OCI-LY3 (cell line): ENCODE measurements at regions not wholly inside any gene's neighbourhood (a gene's known extent, or its start where the extent isn't known, plus 50 kb on each side); places are given as distances from the start of the nearest gene placed in this dataset.

Source experiments
- H2AFZ ChIP-seq: fragments of 200-600, 300-600 bp; shearing (Covaris generic); 2 replicates; pipeline ENCODE4 v1.6.0; 2014; ENCODE audit warnings: antibody characterized with exemption, low read depth, low read length
- H3K27ac ChIP-seq: fragments of 200-600, 300-600 bp; sonication (generic); 2 replicates; pipeline ENCODE4 v1.5.1; 2014; ENCODE audit warnings: mild to moderate bottlenecking, low read length, moderate library complexity, mixed read lengths
- H3K27me3 ChIP-seq: fragments of 200-600, 300-600 bp; sonication (generic); 2 replicates; pipeline ENCODE4 v1.6.1; 2014; ENCODE audit warnings: low read depth, low read length, mixed read lengths
- H3K36me3 ChIP-seq: fragments of 200-600, 300-600 bp; sonication (generic); replicated peaks from 2 replicates; pipeline ENCODE3; 2014; ENCODE audit warnings: low read depth, low read length, mixed read lengths
- H3K4me1 ChIP-seq: fragments of 300-600, 200-600 bp; sonication (generic); 2 replicates; pipeline ENCODE4 v1.6.1; 2014; ENCODE audit warnings: low read length, mixed read lengths
- H3K4me2 ChIP-seq: fragments of 200-600, 300-600 bp; sonication (generic); 2 replicates; pipeline ENCODE4 v1.6.1; 2014; ENCODE audit warnings: low read length, mixed read lengths
- H3K4me3 ChIP-seq: fragments of 300-600, 200-600 bp; sonication (generic); 2 replicates; pipeline ENCODE4 v1.5.1; 2014; ENCODE audit warnings: antibody characterized with exemption, mild to moderate bottlenecking, low read length, moderate library complexity
- H3K79me2 ChIP-seq: fragments of 300-600, 200-600 bp; shearing (Covaris generic); 2 replicates; pipeline ENCODE4 v1.6.1; 2014; ENCODE audit warnings: mild to moderate bottlenecking, low read length, mixed read lengths
- H3K9ac ChIP-seq: fragments of 300-600, 200-600 bp; shearing (Covaris generic); 2 replicates; pipeline ENCODE4 v1.6.0; 2014; ENCODE audit warnings: mild to moderate bottlenecking, low read length, moderate library complexity
- H3K9me3 ChIP-seq: fragments of 200-600, 300-600 bp; shearing (Covaris generic); 2 replicates; pipeline ENCODE4 v1.6.1; 2014; ENCODE audit warnings: low read length, mixed read lengths; ENCODE audit not compliant: insufficient read depth
- H4K20me1 ChIP-seq: fragments of 200-600, 300-600 bp; sonication (generic); 2 replicates; pipeline ENCODE4 v1.6.1; 2016; ENCODE audit warnings: low read length, mixed read lengths; ENCODE audit not compliant: insufficient read depth
- EZH2phosphoT487 ChIP-seq: fragments of 200-600 bp; shearing (Covaris generic); IDR thresholded peaks from 2 replicates; pipeline ENCODE4 v1.6.1; 2018; ENCODE audit warnings: antibody characterized with exemption, mixed run types, low read depth
- TF ChIP-seq, protein P1 (sequence below): fragments of 200-600, 300-600 bp; sonication (generic); IDR thresholded peaks from 2 replicates; pipeline ENCODE4 v1.5.1; 2014; ENCODE audit warnings: antibody characterized with exemption, low read length, low read depth

DNA sequence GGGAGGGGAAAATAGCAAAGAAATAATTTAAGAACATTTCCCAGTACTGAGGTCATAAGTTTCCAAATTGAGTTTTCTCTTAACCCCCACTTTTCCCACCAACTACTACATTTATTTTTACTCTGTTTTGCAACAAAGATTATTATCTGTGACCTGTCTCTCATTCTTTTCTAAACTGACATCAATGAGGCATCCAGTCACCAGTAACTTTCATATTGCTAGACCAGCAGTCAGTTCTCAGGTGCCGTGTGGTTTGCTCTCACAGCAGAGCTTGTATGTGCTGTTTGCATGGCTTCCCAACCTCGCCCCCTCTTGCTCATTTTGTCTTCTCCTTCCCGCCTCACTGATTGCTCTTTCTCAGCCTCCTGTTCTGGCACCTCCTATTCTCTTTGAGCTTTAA, 1091.3 kb downstream of the TBC1D22A start:
- no peaks in the 10 kb centered on the region for H3K36me3 ChIP-seq
- H3K79me2 ChIP-seq: no peaks in the 10 kb centered on the region
- TF ChIP-seq EZH2phosphoT487: no peak
- TF ChIP-seq, protein P1, sequence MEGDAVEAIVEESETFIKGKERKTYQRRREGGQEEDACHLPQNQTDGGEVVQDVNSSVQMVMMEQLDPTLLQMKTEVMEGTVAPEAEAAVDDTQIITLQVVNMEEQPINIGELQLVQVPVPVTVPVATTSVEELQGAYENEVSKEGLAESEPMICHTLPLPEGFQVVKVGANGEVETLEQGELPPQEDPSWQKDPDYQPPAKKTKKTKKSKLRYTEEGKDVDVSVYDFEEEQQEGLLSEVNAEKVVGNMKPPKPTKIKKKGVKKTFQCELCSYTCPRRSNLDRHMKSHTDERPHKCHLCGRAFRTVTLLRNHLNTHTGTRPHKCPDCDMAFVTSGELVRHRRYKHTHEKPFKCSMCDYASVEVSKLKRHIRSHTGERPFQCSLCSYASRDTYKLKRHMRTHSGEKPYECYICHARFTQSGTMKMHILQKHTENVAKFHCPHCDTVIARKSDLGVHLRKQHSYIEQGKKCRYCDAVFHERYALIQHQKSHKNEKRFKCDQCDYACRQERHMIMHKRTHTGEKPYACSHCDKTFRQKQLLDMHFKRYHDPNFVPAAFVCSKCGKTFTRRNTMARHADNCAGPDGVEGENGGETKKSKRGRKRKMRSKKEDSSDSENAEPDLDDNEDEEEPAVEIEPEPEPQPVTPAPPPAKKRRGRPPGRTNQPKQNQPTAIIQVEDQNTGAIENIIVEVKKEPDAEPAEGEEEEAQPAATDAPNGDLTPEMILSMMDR: no peak
- H2AFZ ChIP-seq: no peak overlapping the region; the same call in 1 of the 2 replicates
- no peak overlapping the region for H3K4me2 ChIP-seq
- peaks cover 6% of the 10 kb centered on the region; the same call in 1 of the 2 replicates for H3K4me1 ChIP-seq
- H3K27me3 ChIP-seq: 0 out of 2 replicates have a peak, but pooled peaks cover 4% of the 10 kb centered on the region
- H3K4me3 ChIP-seq: no peak overlapping the region
- H3K9me3 ChIP-seq: 0 out of 2 replicates have a peak, but pooled peaks cover 3% of the 10 kb centered on the region
- H3K27ac ChIP-seq: no peak overlapping the region
- no peaks in the 10 kb centered on the region for H4K20me1 ChIP-seq
- no peak overlapping the region for H3K9ac ChIP-seq

GRCh38 chr22:47851586-47851985, 1089.1 kb downstream of the TBC1D22A start:
- TF ChIP-seq EZH2phosphoT487: no peak
- TF ChIP-seq, protein P1: no peak
- Histone ChIP-seq H3K4me2 (no peak overlapping the region), H3K79me2 (no peaks in the 10 kb centered on the region), H3K9me3 (no peaks in the 10 kb centered on the region), H3K36me3 (no peaks in the 10 kb centered on the region), H3K27ac (no peak overlapping the region), H4K20me1 (no peaks in the 10 kb centered on the region), H2AFZ (no peak overlapping the region), H3K27me3 (0 out of 2 replicates have a peak, but pooled peaks cover 4% of the 10 kb centered on the region), H3K9ac (no peak overlapping the region), H3K4me1 (peaks cover 18% of the 10 kb centered on the region), H3K4me3 (no peak overlapping the region)

- H3K9me3 ChIP-seq: no peaks in the 10 kb centered on the region
- no peak overlapping the region for H3K9ac ChIP-seq
- 0 out of 2 replicates have a peak, but pooled peaks cover 4% of the 10 kb centered on the region for H3K27me3 ChIP-seq
- no peak overlapping the region for H3K4me2 ChIP-seq
- H2AFZ ChIP-seq: no peak overlapping the region
- no peaks in the 10 kb centered on the region for H3K79me2 ChIP-seq
- no peak overlapping the region for H3K27ac ChIP-seq
- peaks cover 18% of the 10 kb centered on the region for H3K4me1 ChIP-seq
- no peak for TF ChIP-seq EZH2phosphoT487
- TF ChIP-seq, protein P1: no peak
- no peaks in the 10 kb centered on the region for H3K36me3 ChIP-seq
- no peaks in the 10 kb centered on the region for H4K20me1 ChIP-seq
- no peak overlapping the region for H3K4me3 ChIP-seq
Measured at GRCh38 chr22:47850644-47851151, 1088.2 kb downstream of the TBC1D22A start.

GRCh38 chr22:47849576-47849975, 1087.1 kb downstream of the TBC1D22A start:
- no peak for TF ChIP-seq EZH2phosphoT487
- TF ChIP-seq, protein P1: no peak
- H4K20me1 ChIP-seq: no peaks in the 10 kb centered on the region

More at GRCh38 chr22:47849576-47849975, 1087.1 kb downstream of the TBC1D22A start:
- no peaks in the 10 kb centered on the region for H3K9me3 ChIP-seq
- H3K4me1 ChIP-seq: peaks cover 18% of the 10 kb centered on the region
- no peak overlapping the region for H3K4me3 ChIP-seq
- H3K4me2 ChIP-seq: no peak overlapping the region
- no peak overlapping the region for H3K27ac ChIP-seq
- no peak overlapping the region; the same call in 1 of the 2 replicates for H2AFZ ChIP-seq
- H3K9ac ChIP-seq: no peak overlapping the region
- no peaks in the 10 kb centered on the region for H3K36me3 ChIP-seq
- no peaks in the 10 kb centered on the region for H3K79me2 ChIP-seq
- H3K27me3 ChIP-seq: 0 out of 2 replicates have a peak, but pooled peaks cover 4% of the 10 kb centered on the region
